ENCODE measurements at regions not wholly inside any gene's neighbourhood (a gene's known extent, or its start where the extent isn't known, plus 50 kb on each side); places are given as distances from the start of the nearest gene placed in this dataset.

- Histone ChIP-seq H3K27me3 (no peaks in the 10 kb centered on the region), H3K4me3 (no peak overlapping the region), H3K27ac (no peak overlapping the region), H3K36me3 (no peaks in the 10 kb centered on the region), H3K9me3 (no peaks in the 10 kb centered on the region), H3K4me1 (no peaks in the 10 kb centered on the region)
- TF ChIP-seq POLR2A (IDR thresholded peaks at IDR 0.05) (no peak), CTCF (IDR thresholded peaks at IDR 0.05) (no peak)
- intact Hi-C loops (cut with DNase I; ENCODE audit: low total_unique reads) = no loop called here
- DNase-seq = no peak
Measured at GRCh38 chr15:59867086-59867855, 136.8 kb upstream of the FOXB1 start.

DNA sequence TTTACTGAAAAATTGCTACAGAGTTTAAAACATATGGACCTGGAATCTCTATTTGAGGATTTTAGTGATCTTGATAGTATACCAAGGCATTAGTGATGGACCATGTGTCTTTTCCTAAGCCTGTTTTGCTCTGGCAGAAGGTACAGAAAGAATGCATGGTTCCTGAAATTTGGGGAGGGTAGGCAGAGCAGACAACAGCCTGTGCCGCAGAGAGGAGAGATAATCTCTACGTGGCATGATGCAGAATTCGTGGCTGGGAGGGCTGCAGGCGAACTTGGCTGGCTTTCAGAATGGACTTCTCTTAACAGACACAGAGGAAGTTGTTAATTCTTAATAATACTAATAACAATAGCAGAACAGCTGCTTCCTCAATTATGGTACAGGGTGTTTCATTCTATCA lies 137.5 kb upstream of the FOXB1 start:
- intact Hi-C loops (cut with DNase I; ENCODE audit: low total_unique reads) = no loop called here
- TF ChIP-seq POLR2A (IDR thresholded peaks at IDR 0.05) = no peak
- no peak for TF ChIP-seq CTCF (IDR thresholded peaks at IDR 0.05)
- Histone ChIP-seq H3K9me3 (no peaks in the 10 kb centered on the region), H3K36me3 (no peaks in the 10 kb centered on the region), H3K4me3 (no peak overlapping the region), H3K4me1 (no peaks in the 10 kb centered on the region), H3K27ac (no peak overlapping the region), H3K27me3 (no peaks in the 10 kb centered on the region)
- DNase-seq = no peak

GRCh38 chr15:59862191-59863155 lies 141.6 kb upstream of the FOXB1 start:
- intact Hi-C loops (cut with DNase I; ENCODE audit: low total_unique reads) = no loop called here
- no peaks in the 10 kb centered on the region for H3K4me1 ChIP-seq
- H3K4me3 ChIP-seq = no peak overlapping the region
- TF ChIP-seq CTCF (IDR thresholded peaks at IDR 0.05) = no peak
- H3K36me3 ChIP-seq = no peaks in the 10 kb centered on the region
- no peaks in the 10 kb centered on the region for H3K27me3 ChIP-seq
- no peak overlapping the region for H3K27ac ChIP-seq
- DNase-seq = no peak
- H3K9me3 ChIP-seq = no peaks in the 10 kb centered on the region

DNA sequence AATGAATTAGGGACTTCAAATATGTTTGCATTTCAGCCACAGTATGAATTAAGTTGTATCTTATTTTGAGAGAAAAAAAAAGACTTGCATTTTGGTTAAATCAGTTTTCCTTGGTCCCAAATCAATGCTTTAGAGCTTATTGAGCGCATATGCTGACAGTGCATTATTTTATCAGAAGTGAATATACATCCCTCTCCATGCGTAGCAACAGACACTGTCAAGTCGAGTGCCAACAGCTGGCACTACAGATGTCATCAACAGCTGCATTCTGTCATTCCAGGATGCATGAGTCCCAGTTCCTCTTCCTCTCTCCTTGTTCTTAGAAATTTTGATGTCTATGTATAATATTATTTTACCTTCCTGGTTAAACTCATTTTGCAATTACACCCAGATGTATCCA lies 156.1 kb upstream of the FOXB1 start:
- Histone ChIP-seq H3K36me3 (no peaks in the 10 kb centered on the region), H3K27ac (no peak overlapping the region), H3K9me3 (no peaks in the 10 kb centered on the region), H3K27me3 (no peaks in the 10 kb centered on the region), H3K4me3 (no peak overlapping the region), H3K4me1 (no peaks in the 10 kb centered on the region)
- DNase-seq = no peak
- intact Hi-C loops (cut with DNase I; ENCODE audit: low total_unique reads) = no loop called here
- TF ChIP-seq POLR2A (IDR thresholded peaks at IDR 0.05) = no peak
- no peak for TF ChIP-seq CTCF (IDR thresholded peaks at IDR 0.05)

- Histone ChIP-seq H3K9me3 (no peaks in the 10 kb centered on the region), H3K36me3 (no peaks in the 10 kb centered on the region), H3K27me3 (no peaks in the 10 kb centered on the region), H3K4me1 (no peaks in the 10 kb centered on the region), H3K27ac (no peak overlapping the region), H3K4me3 (no peak overlapping the region)
- DNase-seq = no peak
- intact Hi-C loops (cut with DNase I; ENCODE audit: low total_unique reads) = no loop called here
- no peak for TF ChIP-seq CTCF (IDR thresholded peaks at IDR 0.05)
- no peak for TF ChIP-seq POLR2A (IDR thresholded peaks at IDR 0.05)
Measured at GRCh38 chr15:59845942-59846499, 156.9 kb upstream of the BNIP2 start.

Data from uterus (tissue), 3 donors.